ENCODE measurements at regions not wholly inside any gene's neighbourhood (a gene's known extent, or its start where the extent isn't known, plus 50 kb on each side); places are given as distances from the start of the nearest gene placed in this dataset.
A peak's percentile ranks its signal among the peaks of the same experiment; 100 is the strongest.
"Not testable (repeated sequence)": the region's sequence is repeated elsewhere in the genome, so short reads cannot be mapped to it uniquely, and the experiment has no call there.

DNA sequence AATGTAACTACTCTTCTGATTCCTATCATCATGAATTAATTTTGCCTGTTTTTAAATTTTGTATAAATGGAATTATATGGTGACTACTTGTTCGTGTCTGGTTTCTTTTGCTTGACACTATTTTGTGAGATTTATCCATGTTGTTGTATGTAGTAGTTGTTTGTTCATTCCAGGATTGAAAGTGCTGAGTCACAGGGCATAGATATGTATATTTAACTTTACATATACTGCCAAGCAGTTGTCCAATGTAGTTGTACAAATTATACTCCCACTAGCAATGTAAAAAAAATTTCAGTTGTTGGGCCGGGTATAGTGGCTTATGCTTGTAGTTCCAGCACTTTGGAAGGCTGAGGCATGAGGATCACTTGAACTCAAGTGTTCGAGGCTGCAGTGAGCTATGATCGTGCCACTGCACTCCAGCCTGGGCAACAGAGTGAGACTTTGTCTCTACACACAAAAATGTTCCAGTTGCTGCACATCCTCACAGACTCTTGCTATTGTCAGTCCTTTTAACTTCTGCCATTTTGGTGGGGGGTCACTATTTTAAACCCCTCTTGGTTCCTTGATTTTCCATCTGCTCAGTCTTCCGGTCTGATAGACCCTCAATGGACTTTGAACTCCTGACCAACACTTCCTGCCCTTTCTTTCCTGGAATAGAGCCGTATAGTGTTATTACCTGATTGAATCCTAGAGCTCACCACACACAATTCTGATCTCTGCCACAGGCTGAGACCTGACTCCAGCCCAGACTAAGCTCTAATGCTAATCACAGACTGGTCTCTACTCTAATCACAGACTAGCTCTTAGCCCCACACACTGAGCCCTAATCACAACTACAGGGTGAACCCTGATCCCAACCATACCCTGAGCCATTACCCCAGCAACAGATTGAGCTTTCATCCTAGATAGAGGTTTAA is 69.3 kb upstream of the MELK start:
- ChIA-PET POLR2A (ENCODE audit: low non-redundant PET) (no interaction called here), CTCF (no interaction called here)
- Histone ChIP-seq H3K4me1 (ENCODE audit: insufficient read depth, low read length, poor library complexity, severe bottlenecking) (peaks cover 8% of the 10 kb centered on the region), H3K27me3 (replicated peaks; ENCODE audit: insufficient read depth, low read depth, low read length, poor library complexity) (no peaks in the 10 kb centered on the region), H3K36me3 (ENCODE audit: insufficient read depth, low read length, poor library complexity, severe bottlenecking) (no peaks in the 10 kb centered on the region), H3K9me3 (ENCODE audit: low read depth, low read length, poor library complexity, severe bottlenecking) (no peaks in the 10 kb centered on the region), H3K27ac (ENCODE audit: low read depth, low read length, poor library complexity, severe bottlenecking) (peak overlapping the region; percentile 21), H3K4me3 (ENCODE audit: low read depth, low read length, poor library complexity, severe bottlenecking) (no peak overlapping the region)
- no TSS peak for BruUV-seq (replicated peaks)
- no peak for DNase-seq (ENCODE audit: low spot score)
- intact Hi-C loops (cut with micrococcal nuclease; ENCODE audit: unreplicated experiment) = no loop called here
- TF ChIP-seq, protein P1, sequence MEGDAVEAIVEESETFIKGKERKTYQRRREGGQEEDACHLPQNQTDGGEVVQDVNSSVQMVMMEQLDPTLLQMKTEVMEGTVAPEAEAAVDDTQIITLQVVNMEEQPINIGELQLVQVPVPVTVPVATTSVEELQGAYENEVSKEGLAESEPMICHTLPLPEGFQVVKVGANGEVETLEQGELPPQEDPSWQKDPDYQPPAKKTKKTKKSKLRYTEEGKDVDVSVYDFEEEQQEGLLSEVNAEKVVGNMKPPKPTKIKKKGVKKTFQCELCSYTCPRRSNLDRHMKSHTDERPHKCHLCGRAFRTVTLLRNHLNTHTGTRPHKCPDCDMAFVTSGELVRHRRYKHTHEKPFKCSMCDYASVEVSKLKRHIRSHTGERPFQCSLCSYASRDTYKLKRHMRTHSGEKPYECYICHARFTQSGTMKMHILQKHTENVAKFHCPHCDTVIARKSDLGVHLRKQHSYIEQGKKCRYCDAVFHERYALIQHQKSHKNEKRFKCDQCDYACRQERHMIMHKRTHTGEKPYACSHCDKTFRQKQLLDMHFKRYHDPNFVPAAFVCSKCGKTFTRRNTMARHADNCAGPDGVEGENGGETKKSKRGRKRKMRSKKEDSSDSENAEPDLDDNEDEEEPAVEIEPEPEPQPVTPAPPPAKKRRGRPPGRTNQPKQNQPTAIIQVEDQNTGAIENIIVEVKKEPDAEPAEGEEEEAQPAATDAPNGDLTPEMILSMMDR (conservative IDR thresholded peaks at IDR 0.05; ENCODE audit: low read depth, low read length) = no peak
- no peak for TF ChIP-seq EZH2 (IDR thresholded peaks at IDR 0.05; ENCODE audit: borderline replicate concordance, low read depth, low read length, poor library complexity, severe bottlenecking)

DNA sequence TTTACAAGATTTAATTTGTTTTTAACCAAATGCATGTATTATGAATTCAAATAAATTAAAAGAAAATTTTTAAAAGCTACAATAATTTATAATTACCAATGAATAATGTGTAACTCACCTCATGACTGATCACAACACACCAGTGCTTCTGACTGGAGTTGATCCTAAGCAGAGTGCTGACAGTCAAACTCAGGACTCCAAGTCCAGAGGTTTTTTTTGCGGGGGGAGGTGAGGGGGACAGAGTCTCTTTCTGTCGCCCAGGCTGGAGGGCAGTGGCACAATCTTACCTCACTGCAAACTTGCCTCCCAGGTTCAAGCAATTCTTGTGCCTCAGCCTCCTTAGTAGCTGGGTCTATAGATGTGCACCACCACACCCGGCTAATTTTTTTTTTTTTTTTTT is 71.0 kb upstream of the MELK start:
- Histone ChIP-seq H3K27me3 (replicated peaks; ENCODE audit: insufficient read depth, low read depth, low read length, poor library complexity) (no peaks in the 10 kb centered on the region), H3K9me3 (ENCODE audit: low read depth, low read length, poor library complexity, severe bottlenecking) (no peaks in the 10 kb centered on the region), H3K4me3 (ENCODE audit: low read depth, low read length, poor library complexity, severe bottlenecking) (no peak overlapping the region), H3K36me3 (ENCODE audit: insufficient read depth, low read length, poor library complexity, severe bottlenecking) (no peaks in the 10 kb centered on the region), H3K4me1 (ENCODE audit: insufficient read depth, low read length, poor library complexity, severe bottlenecking) (peaks cover 8% of the 10 kb centered on the region), H3K27ac (ENCODE audit: low read depth, low read length, poor library complexity, severe bottlenecking) (no peak overlapping the region)
- no peak for DNase-seq (ENCODE audit: low spot score)
- intact Hi-C loops (cut with micrococcal nuclease; ENCODE audit: unreplicated experiment) = no loop called here
- CTCF ChIA-PET = interaction anchor here (0.6 kb wide), 1 partner anchor 145 kb away, joined by 3 read pairs; no protein-coding TSS in a partner anchor
- BruUV-seq (replicated peaks) = no TSS peak
- POLR2A ChIA-PET (ENCODE audit: low non-redundant PET) = no interaction called here
- no peak for TF ChIP-seq EZH2 (IDR thresholded peaks at IDR 0.05; ENCODE audit: borderline replicate concordance, low read depth, low read length, poor library complexity, severe bottlenecking)

DNA sequence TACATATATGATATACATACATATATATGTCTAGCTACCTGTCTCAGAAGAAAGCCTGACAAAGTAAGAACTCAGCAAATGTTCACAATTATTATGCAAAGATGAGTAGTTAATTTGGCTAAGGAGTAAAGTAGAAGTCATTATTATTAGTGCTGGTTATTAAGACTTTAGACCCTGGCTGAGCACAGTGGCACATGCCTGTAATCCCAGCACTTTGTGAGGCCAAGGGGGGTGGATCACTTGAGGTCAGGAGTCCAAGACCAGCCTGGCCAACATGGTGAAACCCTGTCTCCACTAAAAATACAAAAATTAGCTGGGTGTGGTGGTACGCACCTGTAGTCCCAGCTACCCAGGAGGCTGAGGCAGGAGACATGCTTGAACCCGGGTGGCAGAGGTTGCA is 71.8 kb upstream of the MELK start:
- intact Hi-C loops (cut with micrococcal nuclease; ENCODE audit: unreplicated experiment); H3K4me3 ChIP-seq (ENCODE audit: low read depth, low read length, poor library complexity, severe bottlenecking); DNase-seq (ENCODE audit: low spot score); POLR2A ChIA-PET (ENCODE audit: low non-redundant PET); BruUV-seq (replicated peaks); H3K36me3 ChIP-seq (ENCODE audit: insufficient read depth, low read length, poor library complexity, severe bottlenecking); CTCF ChIA-PET; H3K27me3 ChIP-seq (replicated peaks; ENCODE audit: insufficient read depth, low read depth, low read length, poor library complexity); H3K4me1 ChIP-seq (ENCODE audit: insufficient read depth, low read length, poor library complexity, severe bottlenecking); H3K27ac ChIP-seq (ENCODE audit: low read depth, low read length, poor library complexity, severe bottlenecking); H3K9me3 ChIP-seq (ENCODE audit: low read depth, low read length, poor library complexity, severe bottlenecking): not testable (repeated sequence)

DNA sequence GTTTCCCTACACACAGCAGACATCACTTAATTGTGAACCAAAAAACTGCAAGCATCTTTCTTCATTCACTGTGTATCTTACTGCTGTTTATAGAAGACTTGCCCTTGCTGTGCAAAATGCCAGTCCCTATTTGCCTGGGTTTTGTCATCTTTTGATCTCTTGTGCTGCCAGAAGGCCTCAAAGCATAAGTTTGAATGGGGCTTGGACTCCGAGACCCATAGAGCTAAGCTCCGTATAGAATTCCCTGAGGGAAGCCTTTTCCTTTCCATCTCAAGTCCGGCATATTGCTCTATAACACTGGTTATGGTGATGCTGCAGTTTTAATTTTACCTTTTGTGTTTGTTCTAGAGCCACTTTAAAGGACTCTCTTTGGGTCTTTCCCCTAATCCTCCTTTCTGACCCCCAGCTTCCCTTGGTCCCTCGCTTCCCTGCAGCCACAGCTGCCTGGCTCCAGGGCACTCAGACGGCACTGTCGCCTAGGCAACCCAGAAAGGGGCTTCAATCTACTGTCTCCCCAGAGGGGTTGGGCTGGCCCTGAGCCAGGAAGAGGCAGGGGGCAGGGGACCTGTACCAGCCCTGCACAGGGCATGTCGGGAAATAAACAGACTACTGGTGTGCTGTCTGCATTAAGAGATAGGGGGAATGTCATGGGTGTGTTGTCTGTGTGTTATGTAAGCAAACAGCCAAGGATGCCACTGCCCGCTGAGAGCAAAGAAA is 73.4 kb upstream of the MELK start:
- no peak overlapping the region for H3K27ac ChIP-seq (ENCODE audit: low read depth, low read length, poor library complexity, severe bottlenecking)
- H3K27me3 ChIP-seq (replicated peaks; ENCODE audit: insufficient read depth, low read depth, low read length, poor library complexity) = no peaks in the 10 kb centered on the region
- ChIA-PET POLR2A (ENCODE audit: low non-redundant PET) (no interaction called here), CTCF (no interaction called here)
- H3K36me3 ChIP-seq (ENCODE audit: insufficient read depth, low read length, poor library complexity, severe bottlenecking) = no peaks in the 10 kb centered on the region
- BruUV-seq (replicated peaks) = no TSS peak
- no peak for DNase-seq (ENCODE audit: low spot score)
- intact Hi-C loops (cut with micrococcal nuclease; ENCODE audit: unreplicated experiment) = no loop called here
- TF ChIP-seq, protein P1 (conservative IDR thresholded peaks at IDR 0.05; ENCODE audit: low read depth, low read length) = no peak
- TF ChIP-seq EZH2 (IDR thresholded peaks at IDR 0.05; ENCODE audit: borderline replicate concordance, low read depth, low read length, poor library complexity, severe bottlenecking) = no peak
- peaks cover 7% of the 10 kb centered on the region for H3K4me1 ChIP-seq (ENCODE audit: insufficient read depth, low read length, poor library complexity, severe bottlenecking)
- no peaks in the 10 kb centered on the region for H3K9me3 ChIP-seq (ENCODE audit: low read depth, low read length, poor library complexity, severe bottlenecking)
- no peak overlapping the region for H3K4me3 ChIP-seq (ENCODE audit: low read depth, low read length, poor library complexity, severe bottlenecking)

DNA sequence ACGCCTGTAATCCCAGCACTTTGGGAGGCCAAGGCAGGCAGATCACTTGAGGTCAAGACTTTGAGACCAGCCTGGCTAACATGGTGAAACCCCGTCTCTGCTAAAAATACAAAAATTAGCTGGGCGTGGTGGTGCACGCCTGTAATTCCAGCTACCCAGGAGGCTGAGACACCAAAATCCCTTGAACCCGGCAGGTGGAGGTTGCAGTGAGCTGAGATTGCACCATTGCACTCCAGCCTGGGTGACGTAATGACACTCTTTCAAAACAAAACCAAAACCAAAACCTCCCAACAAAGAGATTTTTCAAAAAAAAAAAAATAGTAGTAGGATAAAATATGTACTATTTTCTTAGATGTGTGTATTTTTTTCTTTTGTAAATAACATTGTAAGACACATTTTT is 79.1 kb upstream of the MELK start:
- CTCF ChIA-PET; DNase-seq (ENCODE audit: low spot score); H3K9me3 ChIP-seq (ENCODE audit: low read depth, low read length, poor library complexity, severe bottlenecking); H3K4me1 ChIP-seq (ENCODE audit: insufficient read depth, low read length, poor library complexity, severe bottlenecking); BruUV-seq (replicated peaks); intact Hi-C loops (cut with micrococcal nuclease; ENCODE audit: unreplicated experiment); H3K27me3 ChIP-seq (replicated peaks; ENCODE audit: insufficient read depth, low read depth, low read length, poor library complexity); H3K27ac ChIP-seq (ENCODE audit: low read depth, low read length, poor library complexity, severe bottlenecking); H3K36me3 ChIP-seq (ENCODE audit: insufficient read depth, low read length, poor library complexity, severe bottlenecking); POLR2A ChIA-PET (ENCODE audit: low non-redundant PET); H3K4me3 ChIP-seq (ENCODE audit: low read depth, low read length, poor library complexity, severe bottlenecking): not testable (repeated sequence)
